H1 (cell line): ENCODE measurements at regions not wholly inside any gene's neighbourhood (a gene's known extent, or its start where the extent isn't known, plus 50 kb on each side); places are given as distances from the start of the nearest gene placed in this dataset.

Experiments
- CTCF ChIA-PET: fragments of 300-600 bp; sonication (Branson Sonifier 250); formaldehyde crosslinking; loops from one replicate; lab custom pipeline; 2021; ENCODE audit not compliant: partially characterized antibody; lab: Charles Lee
- POLR2A ChIA-PET: fragments of 300-600 bp; sonication (Branson Sonifier 250); formaldehyde crosslinking; loops from one replicate; lab custom pipeline; 2021; ENCODE audit warnings: inconsistent platforms; ENCODE audit not compliant: partially characterized antibody; lab: Charles Lee
- DNase-seq, 2 experiments: peaks; one replicate each; pipeline versions ENCODE4 v3.0.0 to v3.0.0-alpha.2; 2010 to 2022; ENCODE audit warnings: low spot score in 2 of 2, low read depth in 1 of 2, mixed read lengths in 1 of 2
- FAIRE-seq: peaks from 2 replicates; lab custom pipeline; 2011; peaks lifted over from hg19 to GRCh38; lab: Jason Lieb, UNC
- H2AFZ ChIP-seq: 2 replicates; pipeline ENCODE4 v1.8.1; 2012; ENCODE audit warnings: low read length, inconsistent platforms
- H2AK5ac ChIP-seq: 2 replicates; pipeline ENCODE4 v1.6.1; 2013; ENCODE audit warnings: low read depth, low read length
- H2BK120ac ChIP-seq: replicated peaks from 2 replicates; pipeline ENCODE3; 2013; ENCODE audit warnings: low read depth, low read length, inconsistent platforms
- H2BK12ac ChIP-seq: 2 replicates; pipeline ENCODE4 v1.6.1; 2013; ENCODE audit warnings: low read depth, low read length
- H2BK15ac ChIP-seq: 2 replicates; pipeline ENCODE4 v1.6.1; 2013; ENCODE audit warnings: low read length
- H2BK20ac ChIP-seq: 2 replicates; pipeline ENCODE4 v1.6.1; 2013; ENCODE audit warnings: low read length
- H2BK5ac ChIP-seq: 2 replicates; pipeline ENCODE4 v1.6.1; 2013; ENCODE audit warnings: low read depth, low read length
- H3K14ac ChIP-seq: 2 replicates; pipeline ENCODE4 v1.6.1; 2013; ENCODE audit warnings: inconsistent platforms; ENCODE audit not compliant: insufficient read length
- H3K18ac ChIP-seq: 2 replicates; pipeline ENCODE4 v1.6.1; 2013; ENCODE audit warnings: low read length; ENCODE audit errors: extremely low read depth
- H3K23ac ChIP-seq: 2 replicates; pipeline ENCODE4 v1.6.1; 2013; ENCODE audit warnings: inconsistent platforms; ENCODE audit not compliant: insufficient read length
- H3K23me2 ChIP-seq: 2 replicates; pipeline ENCODE4 v1.6.1; 2013; ENCODE audit warnings: low read depth, low read length
- H3K27ac ChIP-seq: 2 replicates; pipeline ENCODE4 v1.6.1; 2011; ENCODE audit warnings: low read depth, low read length, inconsistent platforms
- H3K27me3 ChIP-seq, 4 experiments: replicated peaks in 1 of 4; 1 replicate in 1 of 4; 2 replicates in 3 of 4; pipeline versions ENCODE4 v1.6.1 to v1.8.1; 2011 to 2013; ENCODE audit warnings: low read length in 3 of 4, mild to moderate bottlenecking in 3 of 4, inconsistent platforms in 2 of 4, mixed read lengths in 2 of 4, moderate library complexity in 1 of 4; ENCODE audit not compliant: control insufficient read depth in 3 of 4, insufficient read depth in 3 of 4; ENCODE audit errors: extremely low read depth in 1 of 4
- H3K36me3 ChIP-seq, 4 experiments: 2 replicates each; pipeline versions ENCODE4 v1.6.1 to v1.8.1; 2011 to 2013; ENCODE audit warnings: mild to moderate bottlenecking in 4 of 4, low read length in 3 of 4, moderate library complexity in 2 of 4, control low read depth in 1 of 4, inconsistent platforms in 1 of 4; ENCODE audit not compliant: insufficient read depth in 4 of 4, control insufficient read depth in 2 of 4
- H3K4ac ChIP-seq: replicated peaks from 2 replicates; pipeline ENCODE3; 2013; ENCODE audit warnings: low read length, low read depth, mixed read lengths, inconsistent platforms; ENCODE audit not compliant: insufficient read length
- H3K4me1 ChIP-seq, 4 experiments: replicated peaks in 1 of 4; 1 replicate in 1 of 4; 2 replicates in 3 of 4; pipeline versions ENCODE4 v1.6.1 to v1.8.1; 2011 to 2013; ENCODE audit warnings: low read length in 3 of 4, inconsistent platforms in 2 of 4, mixed read lengths in 1 of 4; ENCODE audit not compliant: insufficient read depth in 4 of 4, control insufficient read depth in 3 of 4
- H3K4me2 ChIP-seq, 2 experiments: 2 replicates each; pipeline versions ENCODE4 v1.6.1 to v1.8.1; 2011 to 2013; ENCODE audit warnings: low read depth in 2 of 2, low read length in 2 of 2, control low read depth in 1 of 2, inconsistent platforms in 1 of 2, mild to moderate bottlenecking in 1 of 2; ENCODE audit not compliant: insufficient read depth in 1 of 2
- H3K4me3 ChIP-seq, 4 experiments: fragments of 200-600, 300-600 bp in 1 of 4; sonication (generic), shearing (Covaris generic), sonication (Bioruptor Twin) in 1 of 4; 2 replicates each; pipeline versions ENCODE4 v1.5.1 to v1.8.1; 2011 to 2016; ENCODE audit warnings: low read length in 4 of 4, low read depth in 3 of 4, control low read depth in 2 of 4, inconsistent platforms in 2 of 4, mild to moderate bottlenecking in 2 of 4, mixed read lengths in 1 of 4, moderate library complexity in 1 of 4; ENCODE audit not compliant: insufficient read depth in 2 of 4; ENCODE audit errors: extremely low read depth in 1 of 4
- H3K56ac ChIP-seq: replicated peaks from 2 replicates; pipeline ENCODE3; 2013; ENCODE audit warnings: low read depth, mild to moderate bottlenecking, mixed read lengths, low read length, inconsistent platforms; ENCODE audit not compliant: insufficient read length
- H3K79me1 ChIP-seq: 2 replicates; pipeline ENCODE4 v1.6.1; 2013; ENCODE audit warnings: low read depth, low read length, control low read depth
- H3K79me2 ChIP-seq, 2 experiments: 2 replicates each; pipeline versions ENCODE4 v1.6.1 to v1.8.1; 2012 to 2013; ENCODE audit warnings: low read length in 2 of 2, mild to moderate bottlenecking in 2 of 2, inconsistent platforms in 1 of 2; ENCODE audit not compliant: insufficient read depth in 2 of 2, control insufficient read depth in 1 of 2
- H3K9ac ChIP-seq, 4 experiments: replicated peaks in 1 of 4; 1 replicate in 1 of 4; 2 replicates in 3 of 4; pipeline versions ENCODE4 v1.6.1 to v1.8.1; 2011 to 2013; ENCODE audit warnings: low read depth in 3 of 4, low read length in 3 of 4, control low read depth in 2 of 4, mild to moderate bottlenecking in 2 of 4, moderate library complexity in 2 of 4, inconsistent platforms in 1 of 4; ENCODE audit errors: extremely low read depth in 1 of 4
- H3K9me3 ChIP-seq, 2 experiments: 2 replicates each; pipeline versions ENCODE4 v1.6.1 to v1.8.1; 2012 to 2013; ENCODE audit warnings: mild to moderate bottlenecking in 2 of 2, moderate library complexity in 2 of 2, control low read depth in 1 of 2, inconsistent platforms in 1 of 2, low read depth in 1 of 2, low read length in 1 of 2, mixed read lengths in 1 of 2; ENCODE audit not compliant: insufficient read depth in 2 of 2
- H4K20me1 ChIP-seq, 2 experiments: replicated peaks in 1 of 2; 2 replicates each; pipeline versions ENCODE3 to v1.8.1; 2011 to 2013; ENCODE audit warnings: inconsistent platforms in 2 of 2, low read length in 2 of 2, mild to moderate bottlenecking in 1 of 2; ENCODE audit not compliant: insufficient read depth in 2 of 2, control insufficient read depth in 1 of 2
- H4K5ac ChIP-seq: 2 replicates; pipeline ENCODE4 v1.6.1; 2013; ENCODE audit warnings: low read length, low read depth, mixed read lengths, inconsistent platforms; ENCODE audit not compliant: insufficient read length
- H4K8ac ChIP-seq: 2 replicates; pipeline ENCODE4 v1.8.0; 2013; ENCODE audit warnings: mild to moderate bottlenecking, moderate library complexity, low read length, inconsistent platforms; ENCODE audit not compliant: insufficient read depth; ENCODE audit errors: extremely low read depth
- H4K91ac ChIP-seq: replicated peaks from 2 replicates; pipeline ENCODE3; 2013; ENCODE audit warnings: low read length, mixed read lengths, inconsistent platforms; ENCODE audit not compliant: insufficient read length
- ASH2L ChIP-seq: fragments of 200-600, 300-600 bp; sonication (generic); IDR thresholded peaks from one replicate; pipeline ENCODE4 v1.7.1; 2017; ENCODE audit warnings: low read length
- CEBPB ChIP-seq: IDR thresholded peaks from 2 replicates; pipeline ENCODE4 v1.6.1; 2012; ENCODE audit warnings: low read depth, low read length
- FOSL1 ChIP-seq: IDR thresholded peaks from 2 replicates; pipeline ENCODE4 v1.6.1; 2011; ENCODE audit warnings: mild to moderate bottlenecking, low read depth, low read length, moderate library complexity; ENCODE audit not compliant: insufficient read depth
- GABPA ChIP-seq: IDR thresholded peaks from 2 replicates; pipeline ENCODE4 v1.6.1; 2011; ENCODE audit warnings: mild to moderate bottlenecking, low read length, moderate library complexity, borderline replicate concordance; ENCODE audit not compliant: insufficient read depth
- KDM4A ChIP-seq: IDR thresholded peaks from one replicate; pipeline ENCODE4 v1.7.1; 2012; ENCODE audit warnings: low read depth, mild to moderate bottlenecking, moderate library complexity, low read length, inconsistent platforms; ENCODE audit not compliant: severe bottlenecking
- MAX ChIP-seq: IDR thresholded peaks from 2 replicates; pipeline ENCODE4 v1.6.1; 2012; ENCODE audit warnings: inconsistent platforms
- PHF8 ChIP-seq: fragments of 200-600 bp; sonication (generic); conservative IDR thresholded peaks from 2 replicates; pipeline ENCODE4 v1.7.1; 2012; ENCODE audit warnings: low read depth, mild to moderate bottlenecking, inconsistent platforms, low read length, moderate library complexity
- RAD21 ChIP-seq, 2 experiments: IDR thresholded peaks in 1 of 2; conservative IDR thresholded peaks in 1 of 2; 2 replicates each; pipeline ENCODE4 v1.6.1; 2011; ENCODE audit warnings: low read depth in 2 of 2, low read length in 2 of 2, improper control_type of control experiment in 1 of 2, inconsistent platforms in 1 of 2, mild to moderate bottlenecking in 1 of 2, moderate library complexity in 1 of 2
- SIN3A ChIP-seq, 2 experiments: IDR thresholded peaks in 1 of 2; conservative IDR thresholded peaks in 1 of 2; 2 replicates each; pipeline ENCODE4 v1.6.1; 2011 to 2012; ENCODE audit warnings: low read length in 2 of 2, improper control_type of control experiment in 1 of 2, low read depth in 1 of 2, mild to moderate bottlenecking in 1 of 2
- SUZ12 ChIP-seq: fragments of 200-600 bp; sonication (generic); IDR thresholded peaks from 2 replicates; pipeline ENCODE4 v1.6.1; 2012; ENCODE audit warnings: mild to moderate bottlenecking, inconsistent platforms, low read length, moderate library complexity, mixed read lengths
- TAF7 ChIP-seq: optimal IDR thresholded peaks from 2 replicates; pipeline ENCODE3; 2011; ENCODE audit warnings: low read depth, mild to moderate bottlenecking, inconsistent platforms, low read length, moderate library complexity, borderline replicate concordance
- WGBS, 2 experiments: shearing (Covaris generic) in 1 of 2; methylation state at CpG; one replicate each; pipeline versions ENCODE4 v1.1.6 to v1.1.7; 2013 to 2015; ENCODE audit warnings: low lambda C conversion rate in 2 of 2, mixed read lengths in 2 of 2, inconsistent platforms in 1 of 2, low coverage in 1 of 2, missing lambda C conversion rate in 1 of 2; ENCODE audit not compliant: insufficient replicate concordance in 2 of 2, insufficient coverage in 1 of 2, insufficient read length in 1 of 2; ENCODE audit errors: extremely low coverage in 1 of 2, missing lambda C conversion rate in 1 of 2; 5-methylcytosine and 5-hydroxymethylcytosine counted together

GRCh38 chr9:135329571-135330306 lies 149.8 kb upstream of the PPP1R26 start:
- POLR2A ChIA-PET, result interaction anchor here (2.0 kb wide), 1 partner anchor 10 kb away, joined by 5 read pairs; no protein-coding TSS in a partner anchor
- no peak overlapping the region for H2BK120ac ChIP-seq
- peak; percentile 15 to 64 for DNase-seq
- 0 out of 2 replicates have a peak, but pooled peaks have one; percentile 23 for TF ChIP-seq MAX
- TF ChIP-seq KDM4A, result no peak
- no peak for TF ChIP-seq SUZ12
- TF ChIP-seq PHF8, result no peak
- peak in 1 of 2 experiments; percentile 32; a peak in 1 of 4 replicates for TF ChIP-seq RAD21 (IDR thresholded peaks at IDR 0.05 in 1 of 2, conservative IDR thresholded peaks at IDR 0.05 in 1 of 2; ENCODE audit: low read depth in 2 of 2, low read length in 2 of 2)
- no peak for TF ChIP-seq CEBPB
- peak; percentile 32; the same call in 1 of the 2 replicates for TF ChIP-seq GABPA
- TF ChIP-seq TAF7, result no peak
- no peak for TF ChIP-seq FOSL1
- TF ChIP-seq ASH2L, result no peak
- 0 out of 4 replicates have a peak, but pooled peaks of 1 of the 2 experiments have one; percentile 53 for TF ChIP-seq SIN3A (conservative IDR thresholded peaks at IDR 0.05 in 1 of 2, IDR thresholded peaks at IDR 0.05 in 1 of 2; ENCODE audit: low read depth in 1 of 2, low read length in 2 of 2)

More at GRCh38 chr9:135329571-135330306, 149.8 kb upstream of the PPP1R26 start:
- Histone ChIP-seq H3K4me3 (no peak overlapping the region), H3K27ac (no peak overlapping the region), H3K18ac (no peak overlapping the region), H3K27me3 (0 out of 7 replicates have a peak, but pooled peaks cover 0 to 3% (median 0%) of the 10 kb centered on the region in 4 experiments), H2BK15ac (no peak overlapping the region), H3K79me1 (no peaks in the 10 kb centered on the region), H3K9ac (no peak overlapping the region), H3K9me3 (peaks cover 13 to 15% of the 10 kb centered on the region in 2 experiments; a peak in 3 of 4 replicates), H4K91ac (no peak overlapping the region), H2AK5ac (no peak overlapping the region), H3K4me2 (no peak overlapping the region), H2BK12ac (no peak overlapping the region), H3K23me2 (peaks cover 10% of the 10 kb centered on the region; the same call in 1 of the 2 replicates), H3K23ac (no peak overlapping the region), H2BK5ac (no peak overlapping the region), H3K56ac (no peak overlapping the region), H3K4ac (no peak overlapping the region), H3K79me2 (no peaks in the 10 kb centered on the region), H3K36me3 (no peaks in the 10 kb centered on the region), H3K14ac (no peak overlapping the region), H2AFZ (no peak overlapping the region), H4K8ac (no peak overlapping the region), H4K5ac (no peak overlapping the region), H4K20me1 (peaks cover 0 to 4% of the 10 kb centered on the region in 2 experiments), H3K4me1 (peaks cover 0 to 5% (median 0%) of the 10 kb centered on the region in 4 experiments; a peak in 1 of 7 replicates), H2BK20ac (no peak overlapping the region)
- no peak for FAIRE-seq
- CTCF ChIA-PET, result interaction anchor here (0.9 kb wide), 1 partner anchor 38 kb away, joined by 3 read pairs; no protein-coding TSS in a partner anchor
- 84% methylated on average over 17 of the region's 21 CpGs; no CpG with 5 or more reads in 1 of the 2 experiments for WGBS, 2 experiments
